Activated CD4-positive, alpha-beta T cell treated with anti-CD3 and anti-CD28 coated beads, Interleukin-2, amount 50 U/mL, for 48 hours (primary cell): ENCODE measurements at regions not wholly inside any gene's neighbourhood (a gene's known extent, or its start where the extent isn't known, plus 50 kb on each side); places are given as distances from the start of the nearest gene placed in this dataset.

ENCODE experiments used
- DNase-seq, 2 experiments: peaks; one replicate each; pipeline ENCODE4 v3.0.0-alpha.2; 2020

DNA sequence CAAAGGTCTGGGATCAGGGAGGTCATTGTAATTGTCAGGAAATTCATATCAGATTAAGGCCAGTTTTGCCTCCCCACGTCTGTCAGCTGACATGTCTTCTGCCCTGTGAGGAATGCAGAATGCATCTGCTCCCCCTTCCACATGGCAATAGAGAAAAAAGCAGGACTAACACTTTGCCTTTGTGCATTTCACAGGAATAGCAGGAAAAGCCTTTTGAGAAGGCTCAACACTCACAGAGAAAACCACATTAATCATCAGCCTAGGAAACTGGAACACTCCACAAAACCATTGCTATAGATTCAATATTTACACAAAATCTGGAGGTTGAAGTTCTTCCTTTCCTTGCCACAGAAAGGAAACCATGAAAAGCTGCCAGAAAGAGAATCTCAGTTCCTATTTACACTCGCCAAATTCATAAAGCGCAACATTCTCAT lies 165.2 kb upstream of the HES1 start:
- no peak for DNase-seq

DNA sequence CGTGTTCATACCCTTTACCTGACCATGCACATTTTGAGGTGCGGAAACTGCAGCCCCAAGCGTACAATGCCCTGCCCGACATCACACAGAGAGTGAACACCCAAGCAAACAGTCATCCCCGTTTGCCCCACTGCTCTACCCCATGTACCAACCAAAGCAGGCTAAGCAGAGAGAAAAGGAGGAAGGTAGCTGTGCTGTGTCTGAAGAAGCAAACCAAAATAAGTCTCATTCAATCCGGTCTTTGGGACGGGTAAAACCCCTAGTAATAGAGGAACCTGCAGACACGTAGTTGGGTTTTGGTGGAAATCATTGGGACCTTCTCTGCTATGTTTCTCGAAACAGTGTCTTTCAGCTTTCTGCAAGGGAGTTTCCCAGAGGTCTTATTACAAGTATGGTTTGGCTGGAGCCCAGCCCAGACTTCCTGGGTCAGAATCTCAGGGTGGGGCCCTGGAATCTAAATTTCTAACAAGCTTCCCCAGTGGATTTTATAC lies 164.6 kb upstream of the HES1 start:
- DNase-seq = peak; percentile 9 to 21

DNA sequence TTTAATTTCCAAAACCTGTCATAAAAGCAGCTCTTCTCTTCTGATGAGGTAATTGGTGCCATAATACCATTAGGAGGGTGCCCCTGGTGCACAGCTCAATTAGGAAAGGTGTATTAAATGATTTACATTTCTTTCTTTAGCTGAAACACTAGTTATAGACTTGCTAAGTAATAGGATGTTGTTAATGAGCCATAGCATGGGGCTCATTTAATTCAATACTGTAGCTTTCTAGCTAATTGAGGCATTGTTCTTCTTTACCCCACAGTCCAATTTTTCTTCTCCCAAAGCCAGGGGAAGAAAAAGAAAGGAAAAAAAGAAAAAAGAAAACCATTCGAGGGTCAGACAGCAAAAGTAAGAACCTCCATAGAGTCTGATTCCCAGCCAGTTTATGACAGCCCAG lies 164.0 kb upstream of the HES1 start:
- no peak for DNase-seq

DNA sequence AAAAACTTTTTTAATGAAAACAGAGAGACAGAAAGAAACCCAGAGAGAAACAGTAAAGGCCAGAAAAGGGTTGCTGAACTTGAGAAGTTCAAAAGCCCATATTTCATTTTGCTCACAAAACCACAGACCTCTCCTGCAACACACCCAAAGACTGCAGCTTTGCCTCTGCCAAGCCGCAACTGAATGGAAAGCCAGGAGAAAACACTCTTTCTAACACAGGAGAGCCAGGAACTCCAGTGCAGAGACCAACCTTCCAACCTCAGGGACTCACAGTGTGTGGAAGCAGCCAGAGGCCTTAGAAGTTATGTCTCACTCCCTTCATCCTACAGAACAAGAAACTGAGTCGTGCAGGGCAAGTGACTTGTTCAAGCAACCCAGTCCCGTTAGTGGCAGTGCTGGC lies 163.1 kb upstream of the HES1 start:
- DNase-seq = no peak

DNA sequence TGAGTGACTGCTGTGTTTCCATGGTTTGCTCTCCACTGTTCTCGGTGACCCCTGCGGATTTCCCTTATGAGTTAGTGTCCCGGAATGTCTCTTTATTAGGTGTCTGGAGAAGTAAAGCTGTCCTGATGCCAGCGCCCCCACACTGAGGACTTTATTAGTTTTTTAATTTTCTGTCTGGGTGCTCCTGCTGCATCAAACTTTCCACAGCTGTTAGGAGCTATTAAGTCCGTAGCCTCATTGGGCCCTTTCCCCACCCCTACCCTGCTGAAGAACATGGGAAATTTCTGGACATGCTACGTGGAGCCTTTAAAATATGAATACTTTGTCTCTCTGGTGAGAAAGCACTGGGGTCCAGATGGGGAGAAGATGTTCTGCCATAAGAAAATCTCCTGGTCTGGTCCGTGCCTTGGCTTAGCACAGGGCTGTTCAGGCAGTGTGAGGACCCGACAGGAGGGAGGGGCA lies 161.7 kb upstream of the HES1 start:
- no peak for DNase-seq

DNA sequence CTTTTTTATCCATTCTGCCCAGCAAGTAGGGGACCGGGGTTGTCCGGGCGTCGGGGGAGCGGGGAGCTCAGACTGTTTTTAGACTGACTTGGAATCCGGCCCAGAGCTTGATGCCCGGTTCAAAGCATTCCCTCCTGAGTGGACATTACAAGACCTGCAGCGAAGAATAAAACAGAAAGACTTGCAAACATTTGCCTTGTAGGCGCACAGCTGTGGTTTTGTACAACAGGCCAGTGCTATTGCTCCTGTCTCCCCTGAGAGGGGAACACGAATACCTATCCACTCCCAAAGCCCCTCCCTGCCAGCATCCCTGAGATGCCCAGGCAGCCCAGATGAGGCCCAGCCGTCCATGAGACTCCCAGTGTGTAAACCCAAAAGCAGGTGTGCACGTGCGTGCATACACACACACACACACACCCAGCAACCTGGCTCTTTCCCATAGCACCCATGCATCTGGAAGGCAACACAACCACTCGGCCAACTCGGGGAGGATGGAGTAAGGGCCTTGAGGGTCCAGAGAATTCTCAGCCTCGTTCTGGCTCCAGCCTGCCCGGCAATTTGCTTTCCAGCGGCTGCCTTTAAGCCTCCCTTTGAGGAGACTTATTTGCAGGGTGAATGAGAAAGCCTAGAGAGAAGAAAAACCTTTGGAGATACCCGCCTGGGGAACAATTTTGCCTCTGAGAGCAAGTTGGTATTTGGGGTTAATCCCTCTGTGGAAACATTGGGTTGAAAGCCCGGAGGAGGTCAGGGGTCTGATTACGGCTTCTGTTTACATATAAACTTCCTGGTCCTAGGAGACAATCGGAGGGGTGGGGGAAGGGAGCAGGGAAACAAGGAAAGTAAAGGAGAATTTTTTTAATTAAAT lies 161.0 kb upstream of the HES1 start:
- DNase-seq = no peak

DNA sequence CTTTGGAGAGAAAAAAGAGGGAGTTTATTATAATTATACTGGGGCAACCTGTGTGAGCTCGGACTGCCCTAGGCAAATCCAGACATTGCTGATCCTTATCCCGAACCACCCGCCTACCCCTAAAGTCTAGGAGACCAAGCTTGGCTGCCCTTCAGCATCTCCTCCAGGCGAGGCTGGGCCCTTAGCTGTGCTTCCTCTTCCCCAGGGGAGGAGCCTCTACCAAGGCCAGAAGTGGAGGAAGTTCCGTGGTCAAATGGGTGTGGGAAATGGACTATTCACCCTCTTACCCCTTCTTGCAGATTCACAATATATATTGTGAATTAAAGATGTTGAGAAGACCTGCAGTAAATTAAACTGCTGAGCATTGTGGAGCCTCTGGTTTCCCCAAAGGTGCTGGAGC lies 158.3 kb upstream of the HES1 start:
- no peak for DNase-seq

DNA sequence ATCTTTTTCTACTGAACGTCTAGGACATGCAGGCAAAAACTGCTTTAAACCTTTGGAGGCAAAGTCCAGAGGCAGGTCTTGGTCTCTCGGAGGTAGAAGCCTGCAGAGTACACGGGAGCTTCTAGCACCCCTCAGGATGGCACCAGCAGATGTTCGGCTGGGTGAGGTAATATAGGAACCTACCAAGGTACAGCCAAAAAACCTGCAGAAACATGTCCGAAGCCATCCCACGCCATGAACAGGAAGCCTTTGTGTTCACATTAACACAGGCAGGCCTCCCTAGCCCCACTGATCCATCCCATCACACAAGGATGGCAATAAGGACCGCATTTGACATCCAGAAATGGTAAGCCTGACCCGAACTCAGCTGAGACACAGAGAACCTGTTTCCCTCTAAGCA lies 157.9 kb upstream of the HES1 start:
- no peak for DNase-seq

DNA sequence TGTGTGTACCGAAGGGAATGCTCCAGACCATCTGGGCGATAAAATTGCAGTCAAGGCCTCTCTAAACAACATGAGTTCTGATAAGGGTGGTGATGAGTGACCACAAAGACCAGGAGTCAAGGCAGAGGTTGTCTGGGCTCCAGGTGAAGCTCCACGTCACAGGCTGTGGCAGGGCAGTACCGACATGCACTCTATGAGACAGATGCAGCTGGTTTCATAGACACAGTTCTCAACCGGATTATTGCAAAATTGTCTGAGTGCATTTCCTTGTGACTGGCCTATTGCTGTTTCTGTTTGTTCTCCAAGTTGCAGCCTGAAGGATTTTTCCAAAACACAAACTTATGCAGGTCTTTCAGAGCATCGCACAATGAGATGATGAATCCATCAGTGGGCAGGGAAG lies 157.5 kb upstream of the HES1 start:
- no peak for DNase-seq

DNA sequence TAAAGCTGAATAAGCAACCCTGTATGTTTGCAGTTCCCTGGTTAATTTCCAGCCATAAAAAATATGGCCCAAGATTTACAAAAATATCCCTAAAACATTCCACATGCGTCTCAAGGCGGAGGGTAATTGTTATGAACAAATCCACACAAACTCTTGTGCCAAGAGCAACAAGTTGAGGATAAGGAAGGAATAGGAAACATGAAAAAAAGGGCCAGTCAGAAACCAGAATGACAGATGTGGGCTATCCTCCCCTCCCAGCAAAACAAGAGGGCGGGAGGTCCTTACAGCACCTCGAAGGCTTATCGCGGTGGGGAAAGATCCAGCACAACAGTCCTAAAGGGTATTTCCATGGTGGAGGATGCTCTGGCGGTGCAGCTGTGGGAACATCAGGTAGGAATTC lies 155.6 kb upstream of the HES1 start:
- DNase-seq = no peak

DNA sequence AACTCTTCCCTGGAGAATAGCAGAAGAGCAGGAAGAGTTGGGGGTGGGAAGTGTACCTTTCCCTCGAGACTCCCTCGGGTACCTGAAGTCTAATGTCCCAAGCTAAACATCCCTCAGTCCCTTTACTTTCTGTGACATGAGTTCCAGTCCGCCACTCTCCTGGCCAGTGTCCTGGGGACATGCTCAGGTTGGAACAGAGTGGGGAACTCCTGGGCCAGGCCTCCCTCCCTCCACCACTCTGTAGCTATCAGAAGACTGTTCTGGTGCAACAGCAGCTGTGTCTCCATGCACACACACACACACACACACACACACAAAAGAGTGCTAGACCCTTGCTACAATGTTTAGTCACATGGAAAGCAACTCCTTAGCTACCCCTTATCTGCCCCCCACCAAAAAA lies 155.0 kb upstream of the HES1 start:
- DNase-seq = no peak

DNA sequence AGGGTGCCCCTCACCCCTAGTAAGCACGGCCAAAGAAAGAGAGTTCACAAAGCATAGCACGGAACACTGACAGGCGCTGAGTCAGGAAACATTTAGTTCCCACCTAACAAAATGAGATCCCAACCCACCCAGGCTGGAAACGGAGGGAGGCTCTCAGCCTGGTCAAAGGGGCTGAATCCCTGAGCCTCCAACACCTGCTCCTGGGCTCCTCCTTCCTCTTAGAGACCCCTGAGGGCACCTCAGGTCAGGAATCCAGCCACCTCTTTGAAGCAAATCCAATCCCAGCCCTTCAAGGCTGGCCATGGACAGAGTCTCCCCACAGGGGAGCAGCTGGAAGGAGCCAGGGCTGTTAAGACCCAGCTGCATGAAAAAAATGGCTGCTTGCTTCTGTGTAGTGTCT lies 154.4 kb upstream of the HES1 start:
- DNase-seq = no peak

DNA sequence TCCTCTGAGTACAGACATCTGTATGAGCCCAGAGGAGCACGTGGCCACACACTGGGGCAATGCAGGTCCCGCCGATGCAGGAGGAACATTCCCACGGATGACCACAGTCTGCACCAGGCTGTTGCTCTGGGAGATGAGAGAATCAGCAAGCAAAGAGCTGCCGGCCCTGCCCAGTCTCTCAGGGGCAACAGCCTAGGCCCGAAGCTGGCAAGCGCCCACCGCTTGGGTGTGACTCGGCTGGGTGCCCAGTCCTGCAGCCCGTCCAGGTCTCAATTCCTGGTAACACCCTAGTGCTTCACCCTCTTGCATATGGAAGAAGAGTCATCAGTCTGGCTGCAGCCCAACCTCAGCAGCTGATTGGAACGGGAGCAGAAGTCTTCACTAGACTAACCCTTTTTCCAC lies 153.7 kb upstream of the HES1 start:
- no peak for DNase-seq

DNA sequence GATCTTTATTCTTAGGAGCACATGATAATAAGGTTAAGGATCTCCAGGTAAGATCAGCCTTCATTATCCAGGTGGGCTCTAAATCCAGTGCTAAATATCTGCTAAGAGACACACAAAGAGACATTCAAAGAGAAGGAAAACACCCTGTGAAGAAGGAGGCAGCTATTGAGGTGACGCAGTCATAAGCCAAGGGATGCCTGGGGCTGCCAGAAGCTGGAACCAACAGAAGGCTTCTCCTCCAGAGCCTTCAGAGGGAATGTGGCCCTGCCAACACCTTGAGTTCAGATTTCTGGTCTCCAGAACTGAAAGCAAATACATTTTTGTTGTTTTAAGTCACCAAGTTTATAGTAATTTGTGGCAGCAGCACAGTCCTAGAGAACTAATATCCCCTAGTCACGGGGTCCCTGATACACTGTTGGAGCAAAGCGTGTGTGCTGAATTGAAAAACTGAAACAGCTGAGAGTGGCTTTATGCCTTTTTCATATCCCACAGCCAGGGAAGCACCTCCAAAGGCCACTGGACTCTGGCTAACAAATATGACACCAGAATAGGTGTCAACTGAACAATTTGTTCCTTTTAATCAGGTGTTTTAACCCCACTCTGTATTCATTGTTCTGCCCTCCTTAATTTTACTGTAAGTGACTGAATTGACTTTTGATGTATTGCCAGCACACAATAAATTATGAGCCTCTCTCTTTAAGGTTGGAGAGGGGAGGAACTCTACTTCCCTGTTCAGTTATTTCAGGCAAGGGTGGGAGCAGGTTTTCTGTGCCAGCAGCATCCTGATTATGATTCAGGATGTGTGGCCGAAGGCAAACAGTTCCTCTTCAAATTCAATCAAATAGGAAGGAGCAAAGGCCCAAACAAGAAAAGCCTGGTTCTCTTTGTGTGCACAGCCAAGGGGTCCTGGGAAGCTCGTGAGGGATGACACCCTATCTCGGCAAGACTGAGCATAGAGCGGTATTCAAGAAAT lies 151.8 kb upstream of the HES1 start:
- DNase-seq = no peak

DNA sequence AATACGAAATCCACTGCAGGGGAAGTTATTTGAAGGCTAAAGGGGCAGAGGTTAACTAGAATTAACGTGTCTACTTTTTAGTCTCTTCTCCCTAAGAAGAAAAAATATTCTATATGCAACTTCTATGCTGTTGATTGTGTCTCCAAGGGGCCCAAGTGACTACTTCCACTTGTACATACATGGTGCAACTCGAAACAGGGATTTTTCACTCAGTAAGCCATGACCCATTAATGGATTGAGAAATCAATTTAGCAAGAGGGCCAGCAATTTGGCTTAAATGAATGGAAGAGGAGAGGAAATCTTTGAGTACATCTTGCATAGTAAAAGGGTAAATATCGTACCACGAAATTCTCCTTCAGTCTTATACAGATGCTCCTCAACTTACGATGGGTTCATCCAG lies 151.1 kb upstream of the HES1 start:
- no peak for DNase-seq

DNA sequence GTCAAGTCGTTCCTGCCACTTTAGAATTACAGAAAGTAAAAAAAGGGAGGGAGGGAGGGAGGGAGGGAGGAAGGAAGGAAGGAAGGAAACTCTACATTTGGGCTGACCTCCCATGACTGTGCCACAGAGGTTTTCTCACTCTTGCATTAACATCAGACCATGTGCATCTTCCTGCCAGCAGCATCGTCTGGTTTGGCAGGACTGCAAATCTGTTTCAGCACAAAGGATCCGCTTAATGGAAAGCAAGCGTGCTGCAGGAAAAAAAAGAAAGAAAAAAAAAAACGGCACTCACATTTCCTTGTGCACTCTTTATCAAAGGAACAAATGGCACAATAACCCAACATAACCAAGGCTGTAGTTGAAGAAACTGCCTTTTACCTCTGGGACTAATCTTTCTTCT lies 148.8 kb upstream of the HES1 start:
- DNase-seq = no peak

DNA sequence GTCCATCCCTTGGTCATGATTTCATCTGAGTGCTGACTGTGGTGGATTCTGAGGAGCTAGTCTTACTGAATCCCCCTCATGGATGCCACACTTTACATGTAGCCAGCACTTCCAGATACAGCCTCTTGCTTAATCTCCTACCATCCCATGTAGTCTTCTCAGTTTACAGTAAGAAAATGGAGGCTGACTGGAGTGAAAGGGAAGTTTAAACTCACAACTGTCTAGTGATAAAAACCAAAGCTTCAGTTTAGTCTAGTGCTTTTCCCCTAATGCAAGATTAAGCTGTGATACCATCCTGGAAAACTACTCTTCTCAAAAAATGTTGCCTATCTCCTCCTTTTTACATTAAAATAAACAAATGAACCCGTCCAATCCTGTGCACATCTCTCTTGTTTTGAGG lies 146.8 kb upstream of the HES1 start:
- no peak for DNase-seq

DNA sequence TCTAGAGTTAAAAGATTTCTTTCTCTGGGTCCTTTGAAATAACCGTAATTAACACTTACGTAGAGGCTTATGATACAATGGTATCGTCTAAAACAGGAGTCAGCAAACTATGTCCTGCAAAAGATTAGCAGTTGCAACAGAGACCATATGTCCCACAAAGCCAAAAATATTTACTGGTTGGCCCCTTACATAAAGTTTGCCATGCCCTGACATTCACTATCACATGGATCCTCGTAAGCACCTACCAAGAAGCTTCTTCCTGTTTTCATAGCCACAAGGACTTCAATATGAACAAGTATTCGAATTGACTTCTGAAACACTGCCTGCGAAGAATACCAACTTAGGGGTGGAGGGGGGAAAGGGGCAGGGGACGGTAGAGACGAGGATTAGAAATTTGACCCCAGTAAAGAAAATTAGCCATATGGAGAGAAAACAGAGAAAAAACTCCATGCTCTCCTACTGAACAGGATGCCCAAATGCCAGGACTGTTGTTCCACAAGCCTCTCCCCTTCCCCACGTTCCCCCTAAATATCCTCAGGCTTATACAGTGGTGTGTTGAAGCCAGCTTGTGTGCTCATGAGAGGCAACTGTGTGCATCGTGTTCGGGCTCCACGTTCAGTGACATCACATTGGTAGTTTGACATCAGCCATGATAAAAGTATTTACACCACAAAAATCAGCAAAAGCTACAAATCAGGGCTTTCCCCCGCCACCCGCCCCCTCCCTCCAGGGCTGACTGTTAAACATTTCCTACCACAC lies 144.1 kb upstream of the HES1 start:
- no peak for DNase-seq

DNA sequence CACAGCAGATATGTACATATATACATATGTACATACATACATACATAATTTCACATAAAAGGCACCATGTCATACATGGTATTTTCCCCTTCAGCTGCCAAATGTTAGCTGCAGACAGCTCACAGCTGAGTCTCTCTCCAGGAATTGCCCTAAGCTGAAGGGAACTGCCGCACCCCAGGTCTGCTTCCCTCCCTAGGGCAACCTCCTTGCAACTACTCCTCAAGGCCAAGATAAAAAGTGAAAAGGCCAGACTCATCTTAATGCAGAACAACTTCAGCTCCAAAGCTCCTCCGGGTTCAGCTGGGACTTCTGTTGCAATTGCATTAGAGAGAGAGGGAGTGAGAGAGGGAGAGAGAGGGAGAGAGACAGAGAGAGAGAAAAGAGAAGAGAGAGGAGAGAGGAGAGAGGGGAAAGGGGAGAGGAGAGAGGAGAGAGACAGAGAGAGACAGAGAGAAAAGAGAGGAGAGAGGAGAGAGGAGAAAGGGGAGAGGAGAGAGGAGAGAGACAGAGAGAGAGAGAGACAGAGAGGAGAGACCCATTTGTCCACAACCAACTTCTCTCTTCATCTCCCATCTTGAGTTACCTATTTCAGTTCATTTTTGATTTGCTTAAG lies 143.4 kb upstream of the HES1 start:
- DNase-seq = no peak

DNA sequence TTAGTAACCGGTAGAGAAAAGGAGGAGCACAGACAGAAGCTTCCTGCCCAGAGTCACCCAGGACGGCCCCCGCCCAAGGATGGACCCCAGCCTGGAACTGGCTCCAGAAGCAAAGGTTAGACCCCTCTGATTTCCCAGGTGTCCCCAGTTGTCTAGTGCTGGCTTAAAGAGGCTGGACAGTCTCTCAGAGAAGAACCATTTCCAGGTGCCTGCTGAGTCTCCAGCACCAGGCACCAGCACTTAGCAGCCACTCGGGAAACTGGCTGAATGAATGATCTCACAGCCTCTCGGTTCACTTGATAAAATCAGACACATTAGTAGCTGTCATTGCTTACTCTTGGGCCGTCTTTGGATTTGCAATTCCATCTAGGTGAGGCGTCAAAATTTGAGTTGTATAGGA lies 139.7 kb upstream of the HES1 start:
- no peak for DNase-seq

DNA sequence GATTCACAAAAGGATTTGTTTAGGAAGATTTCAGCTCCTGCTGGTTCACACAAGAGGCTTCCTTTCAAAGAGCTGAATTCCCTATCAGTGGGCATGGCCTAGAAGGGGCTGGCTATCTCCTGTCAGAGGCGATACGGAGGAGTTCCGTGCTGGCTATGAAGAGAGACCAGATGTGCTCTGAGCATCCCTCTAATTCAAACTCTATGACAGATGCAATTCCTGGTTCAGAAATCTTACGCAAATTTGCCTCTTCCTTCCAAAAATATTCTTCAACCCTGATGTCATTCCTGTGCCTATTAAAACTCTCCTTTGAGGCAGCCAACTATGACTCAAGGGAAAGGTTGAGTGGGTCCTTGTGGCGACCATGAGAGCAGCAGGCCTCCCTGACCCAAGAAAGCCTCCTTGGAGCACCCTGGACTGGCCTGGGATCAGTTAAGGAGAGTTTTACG lies 139.3 kb upstream of the HES1 start:
- no peak for DNase-seq
